NCI-H226 (cell line): ENCODE measurements at regions not wholly inside any gene's neighbourhood (a gene's known extent, or its start where the extent isn't known, plus 50 kb on each side); places are given as distances from the start of the nearest gene placed in this dataset.

ENCODE experiments used
- DNase-seq: peaks from one replicate; pipeline ENCODE4 v3.0.0-alpha.2; 2015

GRCh38 chr19:29324291-29324680 is 111.3 kb upstream of the UQCRFS1 start:
- no peak for DNase-seq

GRCh38 chr19:29324717-29325116 is 111.8 kb upstream of the UQCRFS1 start:
- no peak for DNase-seq

- DNase-seq: no peak
Measured at GRCh38 chr19:29325241-29325975, 112.5 kb upstream of the UQCRFS1 start.

GRCh38 chr19:29326351-29326750 is 113.4 kb upstream of the UQCRFS1 start:
- DNase-seq: no peak

- DNase-seq: no peak
Measured at GRCh38 chr19:29326849-29327840, 114.2 kb upstream of the UQCRFS1 start.

- no peak for DNase-seq
Measured at GRCh38 chr19:29328586-29328985, 115.6 kb upstream of the UQCRFS1 start.

- DNase-seq: no peak
Measured at GRCh38 chr19:29329460-29330134, 116.6 kb upstream of the UQCRFS1 start.

GRCh38 chr19:29336425-29336824 is 123.5 kb upstream of the UQCRFS1 start:
- DNase-seq: no peak

- no peak for DNase-seq
Measured at GRCh38 chr19:29337029-29337428, 124.1 kb upstream of the UQCRFS1 start.

GRCh38 chr19:29338480-29338879 is 125.5 kb upstream of the UQCRFS1 start:
- DNase-seq: no peak

- no peak for DNase-seq
Measured at GRCh38 chr19:29342721-29343120, 129.8 kb upstream of the UQCRFS1 start.

- DNase-seq: no peak
Measured at GRCh38 chr19:29364224-29364726, 151.3 kb upstream of the UQCRFS1 start.

GRCh38 chr19:29364999-29365398 is 152.0 kb upstream of the UQCRFS1 start:
- no peak for DNase-seq

- DNase-seq: no peak
Measured at GRCh38 chr19:29365836-29366417, 153.0 kb upstream of the UQCRFS1 start.

- DNase-seq: no peak
Measured at GRCh38 chr19:29366757-29367156, 153.8 kb upstream of the UQCRFS1 start.

GRCh38 chr19:29367791-29368222 is 154.9 kb upstream of the UQCRFS1 start:
- no peak for DNase-seq

- no peak for DNase-seq
Measured at GRCh38 chr19:29370276-29370675, 155.5 kb upstream of the VSTM2B start.

GRCh38 chr19:29371251-29372090 is 154.3 kb upstream of the VSTM2B start:
- no peak for DNase-seq

GRCh38 chr19:29372091-29372415 is 153.7 kb upstream of the VSTM2B start:
- no peak for DNase-seq

GRCh38 chr19:29372461-29372860 is 153.3 kb upstream of the VSTM2B start:
- DNase-seq: no peak

- DNase-seq: no peak
Measured at GRCh38 chr19:29372921-29373797, 152.6 kb upstream of the VSTM2B start.
